Endodermal cell (in vitro differentiated cells): ENCODE measurements at regions not wholly inside any gene's neighbourhood (a gene's known extent, or its start where the extent isn't known, plus 50 kb on each side); places are given as distances from the start of the nearest gene placed in this dataset.

ENCODE experiments used
- DNase-seq: peaks from one replicate; pipeline ENCODE4 v3.0.0-alpha.2; 2017
- H3K27ac ChIP-seq: 2 replicates; pipeline ENCODE4 v1.5.1; 2013; ENCODE audit warnings: mild to moderate bottlenecking, low read depth, low read length, moderate library complexity
- H3K27me3 ChIP-seq: 2 replicates; pipeline ENCODE4 v1.6.1; 2013; ENCODE audit warnings: mild to moderate bottlenecking, low read length, moderate library complexity; ENCODE audit not compliant: insufficient read depth, control insufficient read depth, poor library complexity, severe bottlenecking
- H3K36me3 ChIP-seq: 2 replicates; pipeline ENCODE4 v1.7.0; 2013; ENCODE audit warnings: mild to moderate bottlenecking, low read length, moderate library complexity; ENCODE audit not compliant: control insufficient read depth, insufficient read depth
- H3K4me1 ChIP-seq: one replicate; pipeline ENCODE4 v1.7.0; 2013; ENCODE audit warnings: low read length; ENCODE audit not compliant: control insufficient read depth, insufficient read depth
- H3K4me3 ChIP-seq: 2 replicates; pipeline ENCODE4 v1.5.1; 2013; ENCODE audit warnings: mild to moderate bottlenecking, low read length, moderate library complexity
- H3K9ac ChIP-seq: 2 replicates; pipeline ENCODE4 v1.6.1; 2013; ENCODE audit warnings: mild to moderate bottlenecking, low read length, moderate library complexity; ENCODE audit not compliant: poor library complexity, severe bottlenecking; ENCODE audit errors: extremely low read depth
- H3K9me3 ChIP-seq: 2 replicates; pipeline ENCODE4 v1.6.1; 2013; ENCODE audit warnings: mild to moderate bottlenecking, low read length, moderate library complexity; ENCODE audit not compliant: control insufficient read depth
- H3K27ac Mint-ChIP-seq: 2 replicates; pipeline ENCODE4 v1.8.0; 2020; ENCODE audit warnings: mixed read lengths
- H3K27me3 Mint-ChIP-seq: 2 replicates; pipeline ENCODE4 v1.8.0; 2021; ENCODE audit warnings: mild to moderate bottlenecking, mixed read lengths; ENCODE audit not compliant: insufficient read depth
- H3K36me3 Mint-ChIP-seq: 2 replicates; pipeline ENCODE4 v1.8.0; 2020; ENCODE audit warnings: low read depth, mixed read lengths
- H3K4me1 Mint-ChIP-seq: 2 replicates; pipeline ENCODE4 v1.8.0; 2020; ENCODE audit warnings: mixed read lengths
- H3K4me3 Mint-ChIP-seq: 2 replicates; pipeline ENCODE4 v1.8.0; 2020; ENCODE audit warnings: mild to moderate bottlenecking, moderate library complexity, mixed read lengths
- H3K9me3 Mint-ChIP-seq: 2 replicates; pipeline ENCODE4 v1.8.0; 2020; ENCODE audit warnings: mild to moderate bottlenecking, mixed read lengths
- CTCF ChIP-seq: fragments of 200-600 bp; sonication (generic); conservative IDR thresholded peaks from 2 replicates; pipeline ENCODE4 v1.5.0; 2021; ENCODE audit warnings: antibody characterized with exemption, mild to moderate bottlenecking
- WGBS, 2 experiments: methylation state at CpG; one replicate each; pipeline versions ENCODE4 v1.1.5 to v1.1.7; 2013; ENCODE audit warnings: missing lambda C conversion rate in 2 of 2, mixed read lengths in 1 of 2; ENCODE audit not compliant: insufficient coverage in 1 of 2, insufficient read length in 1 of 2; 5-methylcytosine and 5-hydroxymethylcytosine counted together

DNA sequence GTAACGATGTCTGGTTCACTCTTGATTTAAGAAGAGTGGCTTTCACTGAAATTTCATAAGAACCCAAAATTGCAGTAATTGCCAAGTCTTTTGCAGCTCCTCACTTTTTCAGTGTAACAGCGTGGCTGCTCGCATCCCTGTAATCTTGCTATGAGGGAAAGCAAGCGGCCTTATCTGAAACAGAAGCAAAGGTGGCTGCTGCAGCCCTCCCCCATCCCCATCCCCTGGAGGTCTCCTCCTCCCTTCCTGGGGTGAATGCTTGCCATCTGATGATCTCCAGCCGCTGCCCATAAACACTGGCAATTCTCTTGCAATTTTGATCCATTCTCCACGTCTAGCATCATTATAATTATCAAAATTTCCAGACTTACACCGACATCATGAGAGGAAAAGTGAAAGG, 182.5 kb upstream of the ASIC2 start:
- 63 to 71% methylated on average over 4 to 7 of the region's 7 CpGs for WGBS, 2 experiments
- no peak for TF ChIP-seq CTCF
- Histone ChIP-seq H3K27me3 (no peaks in the 10 kb centered on the region), H3K9me3 (no peaks in the 10 kb centered on the region), H3K27ac (no peak overlapping the region), H3K4me3 (no peak overlapping the region), H3K4me1 (peaks cover 2% of the 10 kb centered on the region), H3K36me3 (no peaks in the 10 kb centered on the region), H3K9ac (no peak overlapping the region)
- Mint-ChIP-seq H3K27me3 (no peaks in the 10 kb centered on the region), H3K9me3 (no peaks in the 10 kb centered on the region), H3K4me3 (no peak overlapping the region), H3K27ac (no peak overlapping the region), H3K36me3 (no peaks in the 10 kb centered on the region), H3K4me1 (peaks cover 4% of the 10 kb centered on the region)
- DNase-seq, result no peak

- 94 to 96% methylated on average over 4 of the region's 4 CpGs for WGBS, 2 experiments
- Histone ChIP-seq H3K9ac (no peak overlapping the region), H3K27ac (no peak overlapping the region), H3K4me3 (no peak overlapping the region), H3K36me3 (no peaks in the 10 kb centered on the region), H3K4me1 (no peaks in the 10 kb centered on the region), H3K27me3 (no peaks in the 10 kb centered on the region), H3K9me3 (no peaks in the 10 kb centered on the region)
- no peak for DNase-seq
- Mint-ChIP-seq H3K27ac (no peak overlapping the region), H3K4me1 (no peaks in the 10 kb centered on the region), H3K4me3 (no peak overlapping the region), H3K27me3 (no peaks in the 10 kb centered on the region), H3K9me3 (no peaks in the 10 kb centered on the region), H3K36me3 (no peaks in the 10 kb centered on the region)
- no peak for TF ChIP-seq CTCF
These were observed 188.6 kb upstream of the ASIC2 start for GRCh38 chr17:33481652-33482051.

DNA sequence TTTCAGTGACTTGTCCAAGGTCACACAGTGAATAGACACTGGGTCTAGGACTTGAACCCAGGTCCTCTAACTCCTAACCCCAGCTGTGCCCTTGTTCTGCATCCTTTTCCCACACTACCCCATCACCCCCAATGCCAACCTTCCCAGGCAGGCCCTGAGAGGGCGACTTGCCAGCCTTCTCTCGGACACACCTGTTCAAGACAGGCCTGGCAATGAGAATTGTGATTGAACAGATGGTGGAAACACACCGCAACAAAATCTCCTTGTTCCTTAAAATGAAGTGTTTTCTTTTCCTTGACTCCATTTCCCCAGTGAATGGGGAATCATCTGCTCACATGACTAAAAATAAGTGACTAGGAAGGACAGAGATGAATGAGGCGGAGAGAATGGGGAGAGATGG, 189.5 kb upstream of the ASIC2 start:
- H3K27ac Mint-ChIP-seq, result no peak overlapping the region
- no peaks in the 10 kb centered on the region for H3K36me3 Mint-ChIP-seq
- H3K4me1 Mint-ChIP-seq, result no peaks in the 10 kb centered on the region
- TF ChIP-seq CTCF, result no peak
- no peaks in the 10 kb centered on the region for H3K27me3 ChIP-seq
- H3K9me3 ChIP-seq, result no peaks in the 10 kb centered on the region
- no peaks in the 10 kb centered on the region for H3K36me3 ChIP-seq
- no peak overlapping the region for H3K9ac ChIP-seq
- H3K27me3 Mint-ChIP-seq, result no peaks in the 10 kb centered on the region
- H3K4me1 ChIP-seq, result no peaks in the 10 kb centered on the region
- no peak overlapping the region for H3K27ac ChIP-seq
- no peak overlapping the region for H3K4me3 ChIP-seq
- H3K9me3 Mint-ChIP-seq, result no peaks in the 10 kb centered on the region
- 91 to 100% methylated on average over 3 to 4 of the region's 4 CpGs for WGBS, 2 experiments
- DNase-seq, result no peak
- no peak overlapping the region for H3K4me3 Mint-ChIP-seq
